ENCODE measurements at regions not wholly inside any gene's neighbourhood (a gene's known extent, or its start where the extent isn't known, plus 50 kb on each side); places are given as distances from the start of the nearest gene placed in this dataset.

GRCh38 chr17:79437081-79437480 lies 173.8 kb downstream of the RBFOX3 start:
- intact Hi-C loops (cut with micrococcal nuclease; ENCODE audit: unreplicated experiment): loop anchor here (10.0 kb wide), 1 partner anchor 168 kb away; no protein-coding TSS in a partner anchor
- Histone ChIP-seq H3K36me3 (ENCODE audit: control insufficient read depth, insufficient read depth, low read length) (no peaks in the 10 kb centered on the region), H3K4me3 (ENCODE audit: low read depth in 2 of 2, low read length in 2 of 2) (no peak overlapping the region), H3K27me3 (ENCODE audit: control insufficient read depth, insufficient read depth, low read length) (peaks cover 10% of the 10 kb centered on the region; the same call in 1 of the 2 replicates), H3K4me1 (ENCODE audit: control insufficient read depth, insufficient read depth, low read length) (no peaks in the 10 kb centered on the region), H3K9me3 (ENCODE audit: control insufficient read depth, insufficient read depth, low read depth, low read length) (no peaks in the 10 kb centered on the region), H3K27ac (ENCODE audit: low read length) (no peak overlapping the region)
- ATAC-seq (no peak), DNase-seq (ENCODE audit: low read depth, low spot score) (no peak)
- no TSS peak for BruUV-seq (replicated peaks)
- POLR2A ChIA-PET: no interaction called here
- in situ Hi-C loops (cut with HindIII; ENCODE audit: low pct_unique_long_range_greater_than_20kb, low sequenced_read_pairs): loop anchor here (25.0 kb wide), 1 partner anchor 225 kb away; no protein-coding TSS in a partner anchor
- TF ChIP-seq CTCF (IDR thresholded peaks at IDR 0.05): no peak
- CTCF ChIA-PET: no interaction called here

- no peak for TF ChIP-seq POLR2AphosphoS5 (IDR thresholded peaks at IDR 0.05; ENCODE audit: low read depth, low read length)
- intact Hi-C loops (cut with micrococcal nuclease; ENCODE audit: unreplicated experiment) (loop anchor here (10.0 kb wide), 1 partner anchor 169 kb away; no protein-coding TSS in a partner anchor), in situ Hi-C loops (cut with HindIII; ENCODE audit: low pct_unique_long_range_greater_than_20kb, low sequenced_read_pairs) (loop anchor here (25.0 kb wide), 1 partner anchor 226 kb away; no protein-coding TSS in a partner anchor)
- ChIA-PET CTCF (no interaction called here), POLR2A (no interaction called here)
- DNase-seq (ENCODE audit: low read depth, low spot score) (no peak), ATAC-seq (no peak)
- no peaks in the 10 kb centered on the region for H3K4me1 ChIP-seq (ENCODE audit: control insufficient read depth, insufficient read depth, low read length)
- no peak overlapping the region for H3K27ac ChIP-seq (ENCODE audit: low read length)
- no TSS peak for BruUV-seq (replicated peaks)
- H3K4me3 ChIP-seq (ENCODE audit: low read depth in 2 of 2, low read length in 2 of 2): no peak overlapping the region
- no peaks in the 10 kb centered on the region for H3K36me3 ChIP-seq (ENCODE audit: control insufficient read depth, insufficient read depth, low read length)
- peaks cover 10% of the 10 kb centered on the region; the same call in 1 of the 2 replicates for H3K27me3 ChIP-seq (ENCODE audit: control insufficient read depth, insufficient read depth, low read length)
- no peaks in the 10 kb centered on the region for H3K9me3 ChIP-seq (ENCODE audit: control insufficient read depth, insufficient read depth, low read depth, low read length)
Observed at GRCh38 chr17:79435962-79436361, 174.9 kb downstream of the RBFOX3 start.

GRCh38 chr17:79435296-79435695 lies 175.6 kb downstream of the RBFOX3 start:
- no peak for ATAC-seq

More at GRCh38 chr17:79435296-79435695, 175.6 kb downstream of the RBFOX3 start:
- CTCF ChIA-PET: no interaction called here
- in situ Hi-C loops (cut with HindIII; ENCODE audit: low pct_unique_long_range_greater_than_20kb, low sequenced_read_pairs): loop anchor here (25.0 kb wide), 1 partner anchor 227 kb away; no protein-coding TSS in a partner anchor
- Histone ChIP-seq H3K4me1 (ENCODE audit: control insufficient read depth, insufficient read depth, low read length) (no peaks in the 10 kb centered on the region), H3K9me3 (ENCODE audit: control insufficient read depth, insufficient read depth, low read depth, low read length) (no peaks in the 10 kb centered on the region), H3K27ac (ENCODE audit: low read length) (no peak overlapping the region), H3K4me3 (ENCODE audit: low read depth in 2 of 2, low read length in 2 of 2) (no peak overlapping the region), H3K36me3 (ENCODE audit: control insufficient read depth, insufficient read depth, low read length) (no peaks in the 10 kb centered on the region), H3K27me3 (ENCODE audit: control insufficient read depth, insufficient read depth, low read length) (peaks cover 10% of the 10 kb centered on the region; the same call in 1 of the 2 replicates)
- intact Hi-C loops (cut with micrococcal nuclease; ENCODE audit: unreplicated experiment): loop anchor here (10.0 kb wide), 1 partner anchor 170 kb away; no protein-coding TSS in a partner anchor
- TF ChIP-seq CTCF (IDR thresholded peaks at IDR 0.05): no peak
- no peak for TF ChIP-seq TCF7L2 (IDR thresholded peaks at IDR 0.05; ENCODE audit: low read depth, low read length)
- TF ChIP-seq REST (IDR thresholded peaks at IDR 0.05; ENCODE audit: insufficient read depth in 1 of 2, low read depth in 2 of 2, low read length in 1 of 2): no peak
- no peak for TF ChIP-seq SIN3A (IDR thresholded peaks at IDR 0.05; ENCODE audit: borderline replicate concordance, insufficient read depth, low read depth, low read length)
- no peak for TF ChIP-seq POLR2AphosphoS5 (IDR thresholded peaks at IDR 0.05; ENCODE audit: low read depth, low read length)
- no TSS peak for BruUV-seq (replicated peaks)
- DNase-seq (ENCODE audit: low read depth, low spot score): no peak
- POLR2A ChIA-PET: no interaction called here
